H1 (cell line): ENCODE measurements at regions not wholly inside any gene's neighbourhood (a gene's known extent, or its start where the extent isn't known, plus 50 kb on each side); places are given as distances from the start of the nearest gene placed in this dataset.

Experiments used
- CTCF ChIA-PET: fragments of 300-600 bp; sonication (Branson Sonifier 250); formaldehyde crosslinking; loops from one replicate; lab custom pipeline; 2021; ENCODE audit not compliant: partially characterized antibody; lab: Charles Lee
- POLR2A ChIA-PET: fragments of 300-600 bp; sonication (Branson Sonifier 250); formaldehyde crosslinking; loops from one replicate; lab custom pipeline; 2021; ENCODE audit warnings: inconsistent platforms; ENCODE audit not compliant: partially characterized antibody; lab: Charles Lee
- DNase-seq, 2 experiments: peaks; one replicate each; pipeline versions ENCODE4 v3.0.0 to v3.0.0-alpha.2; 2010 to 2022; ENCODE audit warnings: low spot score in 2 of 2, low read depth in 1 of 2, mixed read lengths in 1 of 2
- FAIRE-seq: peaks from 2 replicates; lab custom pipeline; 2011; peaks lifted over from hg19 to GRCh38; lab: Jason Lieb, UNC
- H2AFZ ChIP-seq: 2 replicates; pipeline ENCODE4 v1.8.1; 2012; ENCODE audit warnings: low read length, inconsistent platforms
- H2AK5ac ChIP-seq: 2 replicates; pipeline ENCODE4 v1.6.1; 2013; ENCODE audit warnings: low read depth, low read length
- H2BK120ac ChIP-seq: replicated peaks from 2 replicates; pipeline ENCODE3; 2013; ENCODE audit warnings: low read depth, low read length, inconsistent platforms
- H2BK12ac ChIP-seq: 2 replicates; pipeline ENCODE4 v1.6.1; 2013; ENCODE audit warnings: low read depth, low read length
- H2BK15ac ChIP-seq: 2 replicates; pipeline ENCODE4 v1.6.1; 2013; ENCODE audit warnings: low read length
- H2BK20ac ChIP-seq: 2 replicates; pipeline ENCODE4 v1.6.1; 2013; ENCODE audit warnings: low read length
- H2BK5ac ChIP-seq: 2 replicates; pipeline ENCODE4 v1.6.1; 2013; ENCODE audit warnings: low read depth, low read length
- H3K14ac ChIP-seq: 2 replicates; pipeline ENCODE4 v1.6.1; 2013; ENCODE audit warnings: inconsistent platforms; ENCODE audit not compliant: insufficient read length
- H3K18ac ChIP-seq: 2 replicates; pipeline ENCODE4 v1.6.1; 2013; ENCODE audit warnings: low read length; ENCODE audit errors: extremely low read depth
- H3K23ac ChIP-seq: 2 replicates; pipeline ENCODE4 v1.6.1; 2013; ENCODE audit warnings: inconsistent platforms; ENCODE audit not compliant: insufficient read length
- H3K23me2 ChIP-seq: 2 replicates; pipeline ENCODE4 v1.6.1; 2013; ENCODE audit warnings: low read depth, low read length
- H3K27ac ChIP-seq: 2 replicates; pipeline ENCODE4 v1.6.1; 2011; ENCODE audit warnings: low read depth, low read length, inconsistent platforms
- H3K27me3 ChIP-seq, 4 experiments: replicated peaks in 1 of 4; 1 replicate in 1 of 4; 2 replicates in 3 of 4; pipeline versions ENCODE4 v1.6.1 to v1.8.1; 2011 to 2013; ENCODE audit warnings: low read length in 3 of 4, mild to moderate bottlenecking in 3 of 4, inconsistent platforms in 2 of 4, mixed read lengths in 2 of 4, moderate library complexity in 1 of 4; ENCODE audit not compliant: control insufficient read depth in 3 of 4, insufficient read depth in 3 of 4; ENCODE audit errors: extremely low read depth in 1 of 4
- H3K36me3 ChIP-seq, 4 experiments: 2 replicates each; pipeline versions ENCODE4 v1.6.1 to v1.8.1; 2011 to 2013; ENCODE audit warnings: mild to moderate bottlenecking in 4 of 4, low read length in 3 of 4, moderate library complexity in 2 of 4, control low read depth in 1 of 4, inconsistent platforms in 1 of 4; ENCODE audit not compliant: insufficient read depth in 4 of 4, control insufficient read depth in 2 of 4
- H3K4ac ChIP-seq: replicated peaks from 2 replicates; pipeline ENCODE3; 2013; ENCODE audit warnings: low read length, low read depth, mixed read lengths, inconsistent platforms; ENCODE audit not compliant: insufficient read length
- H3K4me1 ChIP-seq, 4 experiments: replicated peaks in 1 of 4; 1 replicate in 1 of 4; 2 replicates in 3 of 4; pipeline versions ENCODE4 v1.6.1 to v1.8.1; 2011 to 2013; ENCODE audit warnings: low read length in 3 of 4, inconsistent platforms in 2 of 4, mixed read lengths in 1 of 4; ENCODE audit not compliant: insufficient read depth in 4 of 4, control insufficient read depth in 3 of 4
- H3K4me2 ChIP-seq, 2 experiments: 2 replicates each; pipeline versions ENCODE4 v1.6.1 to v1.8.1; 2011 to 2013; ENCODE audit warnings: low read depth in 2 of 2, low read length in 2 of 2, control low read depth in 1 of 2, inconsistent platforms in 1 of 2, mild to moderate bottlenecking in 1 of 2; ENCODE audit not compliant: insufficient read depth in 1 of 2
- H3K4me3 ChIP-seq, 4 experiments: fragments of 200-600, 300-600 bp in 1 of 4; sonication (generic), shearing (Covaris generic), sonication (Bioruptor Twin) in 1 of 4; 2 replicates each; pipeline versions ENCODE4 v1.5.1 to v1.8.1; 2011 to 2016; ENCODE audit warnings: low read length in 4 of 4, low read depth in 3 of 4, control low read depth in 2 of 4, inconsistent platforms in 2 of 4, mild to moderate bottlenecking in 2 of 4, mixed read lengths in 1 of 4, moderate library complexity in 1 of 4; ENCODE audit not compliant: insufficient read depth in 2 of 4; ENCODE audit errors: extremely low read depth in 1 of 4
- H3K56ac ChIP-seq: replicated peaks from 2 replicates; pipeline ENCODE3; 2013; ENCODE audit warnings: low read depth, mild to moderate bottlenecking, mixed read lengths, low read length, inconsistent platforms; ENCODE audit not compliant: insufficient read length
- H3K79me1 ChIP-seq: 2 replicates; pipeline ENCODE4 v1.6.1; 2013; ENCODE audit warnings: low read depth, low read length, control low read depth
- H3K79me2 ChIP-seq, 2 experiments: 2 replicates each; pipeline versions ENCODE4 v1.6.1 to v1.8.1; 2012 to 2013; ENCODE audit warnings: low read length in 2 of 2, mild to moderate bottlenecking in 2 of 2, inconsistent platforms in 1 of 2; ENCODE audit not compliant: insufficient read depth in 2 of 2, control insufficient read depth in 1 of 2
- H3K9ac ChIP-seq, 4 experiments: replicated peaks in 1 of 4; 1 replicate in 1 of 4; 2 replicates in 3 of 4; pipeline versions ENCODE4 v1.6.1 to v1.8.1; 2011 to 2013; ENCODE audit warnings: low read depth in 3 of 4, low read length in 3 of 4, control low read depth in 2 of 4, mild to moderate bottlenecking in 2 of 4, moderate library complexity in 2 of 4, inconsistent platforms in 1 of 4; ENCODE audit errors: extremely low read depth in 1 of 4
- H3K9me3 ChIP-seq, 2 experiments: 2 replicates each; pipeline versions ENCODE4 v1.6.1 to v1.8.1; 2012 to 2013; ENCODE audit warnings: mild to moderate bottlenecking in 2 of 2, moderate library complexity in 2 of 2, control low read depth in 1 of 2, inconsistent platforms in 1 of 2, low read depth in 1 of 2, low read length in 1 of 2, mixed read lengths in 1 of 2; ENCODE audit not compliant: insufficient read depth in 2 of 2
- H4K20me1 ChIP-seq, 2 experiments: replicated peaks in 1 of 2; 2 replicates each; pipeline versions ENCODE3 to v1.8.1; 2011 to 2013; ENCODE audit warnings: inconsistent platforms in 2 of 2, low read length in 2 of 2, mild to moderate bottlenecking in 1 of 2; ENCODE audit not compliant: insufficient read depth in 2 of 2, control insufficient read depth in 1 of 2
- H4K5ac ChIP-seq: 2 replicates; pipeline ENCODE4 v1.6.1; 2013; ENCODE audit warnings: low read length, low read depth, mixed read lengths, inconsistent platforms; ENCODE audit not compliant: insufficient read length
- H4K8ac ChIP-seq: 2 replicates; pipeline ENCODE4 v1.8.0; 2013; ENCODE audit warnings: mild to moderate bottlenecking, moderate library complexity, low read length, inconsistent platforms; ENCODE audit not compliant: insufficient read depth; ENCODE audit errors: extremely low read depth
- H4K91ac ChIP-seq: replicated peaks from 2 replicates; pipeline ENCODE3; 2013; ENCODE audit warnings: low read length, mixed read lengths, inconsistent platforms; ENCODE audit not compliant: insufficient read length
- BACH1 ChIP-seq: IDR thresholded peaks from 2 replicates; pipeline ENCODE4 v1.6.1; 2012; ENCODE audit warnings: low read length, improper control_type of control experiment
- CBX8 ChIP-seq: fragments of 300-800, 300-1000 bp; sonication (generic); IDR thresholded peaks from 2 replicates; pipeline ENCODE4 v1.7.1; 2016; ENCODE audit warnings: low read depth, low read length, borderline replicate concordance
- EP300 ChIP-seq, 2 experiments: IDR thresholded peaks; 1 replicate in 1 of 2; 2 replicates in 1 of 2; pipeline ENCODE4 v1.6.1; 2011 to 2012; ENCODE audit warnings: low read depth in 2 of 2, low read length in 2 of 2, mild to moderate bottlenecking in 2 of 2, borderline replicate concordance in 1 of 2, inconsistent platforms in 1 of 2, moderate library complexity in 1 of 2
- NANOG ChIP-seq: IDR thresholded peaks from 2 replicates; pipeline ENCODE4 v1.6.1; 2011; ENCODE audit warnings: low read length, low read depth, mild to moderate bottlenecking, inconsistent platforms; ENCODE audit not compliant: insufficient read depth, poor library complexity, severe bottlenecking
- PHF8 ChIP-seq: fragments of 200-600 bp; sonication (generic); conservative IDR thresholded peaks from 2 replicates; pipeline ENCODE4 v1.7.1; 2012; ENCODE audit warnings: low read depth, mild to moderate bottlenecking, inconsistent platforms, low read length, moderate library complexity
- SIX5 ChIP-seq: IDR thresholded peaks from 2 replicates; pipeline ENCODE4 v1.6.1; 2011; ENCODE audit warnings: mild to moderate bottlenecking, low read depth, low read length
- SUZ12 ChIP-seq: fragments of 200-600 bp; sonication (generic); IDR thresholded peaks from 2 replicates; pipeline ENCODE4 v1.6.1; 2012; ENCODE audit warnings: mild to moderate bottlenecking, inconsistent platforms, low read length, moderate library complexity, mixed read lengths
- TAF7 ChIP-seq: optimal IDR thresholded peaks from 2 replicates; pipeline ENCODE3; 2011; ENCODE audit warnings: low read depth, mild to moderate bottlenecking, inconsistent platforms, low read length, moderate library complexity, borderline replicate concordance
- YY1 ChIP-seq: IDR thresholded peaks from 2 replicates; pipeline ENCODE4 v1.6.1; 2011; ENCODE audit warnings: low read depth, mild to moderate bottlenecking, low read length
- WGBS, 2 experiments: shearing (Covaris generic) in 1 of 2; methylation state at CpG; one replicate each; pipeline versions ENCODE4 v1.1.6 to v1.1.7; 2013 to 2015; ENCODE audit warnings: low lambda C conversion rate in 2 of 2, mixed read lengths in 2 of 2, inconsistent platforms in 1 of 2, low coverage in 1 of 2, missing lambda C conversion rate in 1 of 2; ENCODE audit not compliant: insufficient replicate concordance in 2 of 2, insufficient coverage in 1 of 2, insufficient read length in 1 of 2; ENCODE audit errors: extremely low coverage in 1 of 2, missing lambda C conversion rate in 1 of 2; 5-methylcytosine and 5-hydroxymethylcytosine counted together

DNA sequence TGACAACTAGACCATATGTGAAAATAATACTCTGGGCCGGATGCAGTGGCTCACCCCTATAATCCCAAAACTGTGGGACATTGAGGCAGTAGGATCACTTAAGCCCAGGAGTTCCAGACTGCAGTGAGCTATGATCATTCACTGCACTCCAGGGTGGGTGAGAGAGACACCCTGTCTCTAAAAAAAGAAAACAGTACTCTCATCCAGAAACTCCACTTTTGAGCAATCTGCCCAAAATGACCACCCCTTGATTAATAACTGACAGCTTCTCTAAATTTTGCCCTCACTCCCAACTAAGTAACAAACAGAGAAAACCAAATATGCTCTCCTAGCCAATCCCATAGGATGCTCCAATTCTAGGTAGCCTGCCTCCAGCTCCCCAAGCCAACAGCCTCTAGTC is 62.5 kb upstream of the AKR1E2 start:
- H3K23ac ChIP-seq = no peak overlapping the region
- H3K9me3 ChIP-seq = no peaks in the 10 kb centered on the region
- H3K36me3 ChIP-seq = no peaks in the 10 kb centered on the region
- no peak overlapping the region for H3K4ac ChIP-seq
- no peak overlapping the region for H2AK5ac ChIP-seq
- no peak overlapping the region for H3K9ac ChIP-seq
- H2BK15ac ChIP-seq = no peak overlapping the region
- no peak overlapping the region for H3K18ac ChIP-seq
- no peak overlapping the region for H3K56ac ChIP-seq
- no peak overlapping the region for H2AFZ ChIP-seq
- H3K4me1 ChIP-seq = no peaks in the 10 kb centered on the region
- no peak overlapping the region for H2BK5ac ChIP-seq
- no peak overlapping the region for H2BK20ac ChIP-seq
- H4K91ac ChIP-seq = no peak overlapping the region
- H3K14ac ChIP-seq = no peak overlapping the region
- H4K8ac ChIP-seq = no peak overlapping the region
- no peaks in the 10 kb centered on the region for H3K27me3 ChIP-seq
- ChIA-PET POLR2A (no interaction called here), CTCF (interaction anchor here (0.6 kb wide), 1 partner anchor 99 kb away, joined by 3 read pairs; no protein-coding TSS in a partner anchor)
- no peaks in the 10 kb centered on the region for H3K79me2 ChIP-seq
- H3K23me2 ChIP-seq = no peaks in the 10 kb centered on the region
- H2BK120ac ChIP-seq = no peak overlapping the region
- H3K4me3 ChIP-seq = no peak overlapping the region
- H4K20me1 ChIP-seq = no peaks in the 10 kb centered on the region
- no peak for FAIRE-seq
- TF ChIP-seq CBX8 (no peak), BACH1 (no peak), PHF8 (no peak), TAF7 (no peak), NANOG (no peak), SUZ12 (no peak), EP300 (IDR thresholded peaks at IDR 0.05; ENCODE audit: borderline replicate concordance in 1 of 2, low read depth in 2 of 2, low read length in 2 of 2) (no peak), YY1 (no peak), SIX5 (no peak)
- TF ChIP-seq, all 59 proteins: peak for 0
- H4K5ac ChIP-seq = no peak overlapping the region
- H3K4me2 ChIP-seq = no peak overlapping the region
- H3K27ac ChIP-seq = no peak overlapping the region
- WGBS, 2 experiments = 93% methylated on average over 1 of the region's 1 CpG; no CpG with 5 or more reads in 1 of the 2 experiments
- no peaks in the 10 kb centered on the region for H3K79me1 ChIP-seq
- H2BK12ac ChIP-seq = no peak overlapping the region
- no peak for DNase-seq
